ENCODE measurements at regions not wholly inside any gene's neighbourhood (a gene's known extent, or its start where the extent isn't known, plus 50 kb on each side); places are given as distances from the start of the nearest gene placed in this dataset.

DNA sequence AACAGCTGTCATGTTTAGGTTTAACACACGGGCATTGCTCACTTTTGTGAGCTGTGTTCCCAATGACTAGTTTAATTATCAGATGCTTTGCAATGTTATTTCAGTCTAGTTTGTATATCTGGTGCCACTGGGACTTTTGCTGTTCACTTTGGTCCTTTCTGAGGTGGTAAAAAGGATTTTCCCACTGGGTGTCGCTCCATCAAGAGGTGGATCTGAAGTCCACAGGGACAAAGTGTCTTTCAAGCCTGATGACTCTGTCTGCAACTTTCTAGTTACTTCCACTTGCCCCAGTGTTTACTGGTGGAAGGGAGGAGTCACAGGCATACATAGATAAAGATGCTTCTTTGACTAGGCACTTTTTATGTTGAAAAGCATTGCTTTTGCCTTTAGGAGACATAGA lies 242.2 kb downstream of the HGF start:
- no peak for DNase-seq (ENCODE audit: low read depth)
- in situ Hi-C loops (cut with HindIII; ENCODE audit: low sequenced_read_pairs) = loop anchor here (5.0 kb wide), 1 partner anchor 55 kb away; no protein-coding TSS in a partner anchor
- TF ChIP-seq, protein P1, sequence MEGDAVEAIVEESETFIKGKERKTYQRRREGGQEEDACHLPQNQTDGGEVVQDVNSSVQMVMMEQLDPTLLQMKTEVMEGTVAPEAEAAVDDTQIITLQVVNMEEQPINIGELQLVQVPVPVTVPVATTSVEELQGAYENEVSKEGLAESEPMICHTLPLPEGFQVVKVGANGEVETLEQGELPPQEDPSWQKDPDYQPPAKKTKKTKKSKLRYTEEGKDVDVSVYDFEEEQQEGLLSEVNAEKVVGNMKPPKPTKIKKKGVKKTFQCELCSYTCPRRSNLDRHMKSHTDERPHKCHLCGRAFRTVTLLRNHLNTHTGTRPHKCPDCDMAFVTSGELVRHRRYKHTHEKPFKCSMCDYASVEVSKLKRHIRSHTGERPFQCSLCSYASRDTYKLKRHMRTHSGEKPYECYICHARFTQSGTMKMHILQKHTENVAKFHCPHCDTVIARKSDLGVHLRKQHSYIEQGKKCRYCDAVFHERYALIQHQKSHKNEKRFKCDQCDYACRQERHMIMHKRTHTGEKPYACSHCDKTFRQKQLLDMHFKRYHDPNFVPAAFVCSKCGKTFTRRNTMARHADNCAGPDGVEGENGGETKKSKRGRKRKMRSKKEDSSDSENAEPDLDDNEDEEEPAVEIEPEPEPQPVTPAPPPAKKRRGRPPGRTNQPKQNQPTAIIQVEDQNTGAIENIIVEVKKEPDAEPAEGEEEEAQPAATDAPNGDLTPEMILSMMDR (IDR thresholded peaks at IDR 0.05; ENCODE audit: low read depth, low read length, missing control alignments) = no peak
- H3K4me3 ChIP-seq (ENCODE audit: low read depth, low read length) = no peak overlapping the region

GRCh38 chr7:81526971-81527370 lies 242.9 kb downstream of the HGF start:
- in situ Hi-C loops (cut with HindIII; ENCODE audit: low sequenced_read_pairs) = loop anchor here (5.0 kb wide), 1 partner anchor 55 kb away; no protein-coding TSS in a partner anchor
- H3K4me3 ChIP-seq (ENCODE audit: low read depth, low read length) = no peak overlapping the region
- DNase-seq (ENCODE audit: low read depth) = no peak
- TF ChIP-seq, protein P1 (IDR thresholded peaks at IDR 0.05; ENCODE audit: low read depth, low read length, missing control alignments) = no peak

- in situ Hi-C loops (cut with HindIII; ENCODE audit: low sequenced_read_pairs) = loop anchor here (5.0 kb wide), 1 partner anchor 56 kb away; no protein-coding TSS in a partner anchor
- TF ChIP-seq, protein P1 (IDR thresholded peaks at IDR 0.05; ENCODE audit: low read depth, low read length, missing control alignments) = no peak
- H3K4me3 ChIP-seq (ENCODE audit: low read depth, low read length) = no peak overlapping the region
- DNase-seq (ENCODE audit: low read depth) = no peak
These were observed 244.0 kb downstream of the HGF start for GRCh38 chr7:81525841-81526240.

DNA sequence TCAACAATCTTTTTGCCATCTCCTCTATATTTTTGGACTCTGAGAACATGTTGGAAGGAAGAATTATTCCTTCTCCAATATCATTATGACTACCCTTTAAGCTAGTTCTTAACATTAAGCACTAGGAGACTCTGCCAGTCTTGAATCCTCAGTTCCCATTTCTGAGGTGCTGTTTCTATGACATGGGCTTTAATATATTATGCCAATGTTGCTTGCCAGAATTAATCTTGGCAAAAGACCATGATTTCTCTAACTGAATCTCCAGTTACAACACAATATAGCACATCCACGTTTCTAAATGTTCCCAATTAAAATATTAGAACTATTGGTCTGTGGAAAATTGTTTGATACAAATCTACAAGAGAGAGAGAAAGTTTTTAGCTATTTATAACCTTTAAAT lies 250.0 kb downstream of the HGF start:
- TF ChIP-seq, protein P1 (IDR thresholded peaks at IDR 0.05; ENCODE audit: low read depth, low read length, missing control alignments) = no peak
- DNase-seq (ENCODE audit: low read depth) = no peak
- H3K4me3 ChIP-seq (ENCODE audit: low read depth, low read length) = no peak overlapping the region
- in situ Hi-C loops (cut with HindIII; ENCODE audit: low sequenced_read_pairs) = loop anchor here (25.0 kb wide), 2 partner anchors 492 to 1092 kb away; no protein-coding TSS in a partner anchor

- DNase-seq (ENCODE audit: low read depth) = no peak
- H3K4me3 ChIP-seq (ENCODE audit: low read depth, low read length) = no peak overlapping the region
- TF ChIP-seq, protein P1 (IDR thresholded peaks at IDR 0.05; ENCODE audit: low read depth, low read length, missing control alignments) = no peak
- in situ Hi-C loops (cut with HindIII; ENCODE audit: low sequenced_read_pairs) = loop anchor here (25.0 kb wide), 2 partner anchors 495 to 1095 kb away; no protein-coding TSS in a partner anchor
These were observed 252.9 kb downstream of the HGF start for GRCh38 chr7:81516898-81517297.

DNA sequence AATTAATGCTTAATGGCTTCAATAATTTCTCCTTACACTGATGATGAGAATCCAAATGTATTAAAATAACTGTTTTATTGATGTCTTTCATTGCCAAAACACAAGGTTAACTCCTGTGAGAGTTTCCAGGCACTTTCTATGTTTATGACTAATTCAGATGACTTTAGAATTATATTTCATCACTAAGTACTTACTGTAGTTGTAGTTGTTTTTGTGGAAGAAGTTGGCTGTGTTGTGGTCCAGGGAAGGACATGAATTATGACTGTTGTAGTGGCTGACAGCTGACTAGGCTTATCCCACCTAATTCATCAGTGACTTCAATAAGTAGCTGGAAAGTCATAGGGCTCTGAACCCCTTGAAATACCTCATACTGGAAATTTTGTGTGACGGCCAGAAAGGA lies 254.8 kb downstream of the HGF start:
- no peak overlapping the region for H3K4me3 ChIP-seq (ENCODE audit: low read depth, low read length)
- TF ChIP-seq, protein P1 (IDR thresholded peaks at IDR 0.05; ENCODE audit: low read depth, low read length, missing control alignments) = no peak
- no peak for DNase-seq (ENCODE audit: low read depth)
- in situ Hi-C loops (cut with HindIII; ENCODE audit: low sequenced_read_pairs) = loop anchor here (25.0 kb wide), 2 partner anchors 497 to 1097 kb away; no protein-coding TSS in a partner anchor

Measured in astrocyte of the cerebellum (primary cell).